M059J (cell line): ENCODE measurements at regions not wholly inside any gene's neighbourhood (a gene's known extent, or its start where the extent isn't known, plus 50 kb on each side); places are given as distances from the start of the nearest gene placed in this dataset.
A peak's percentile ranks its signal among the peaks of the same experiment; 100 is the strongest.

Experiments used
- DNase-seq: peaks from one replicate; pipeline ENCODE4 v3.0.0-alpha.2; 2012; ENCODE audit warnings: low read depth

DNA sequence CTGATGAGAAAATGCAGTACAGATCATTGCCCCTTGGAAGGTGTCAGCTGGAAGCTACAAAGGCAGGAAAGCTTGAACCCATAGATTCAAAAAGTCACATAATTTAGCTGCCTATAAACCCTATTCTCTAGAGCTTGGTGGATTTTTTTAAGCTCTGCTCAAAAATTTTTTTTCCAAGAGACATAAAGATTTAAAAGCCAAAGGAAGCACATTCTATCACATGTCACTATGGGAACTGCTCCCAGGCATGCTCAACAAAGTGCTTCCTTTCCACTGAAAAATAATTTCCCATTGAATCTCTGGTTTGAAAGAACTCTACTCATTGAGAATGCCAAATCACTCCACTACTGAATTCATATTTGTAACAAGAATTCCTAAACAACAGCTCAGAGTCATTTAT, 419.8 kb downstream of the CETN3 start:
- no peak for DNase-seq

GRCh38 chr5:89988998-89989655, 420.4 kb downstream of the CETN3 start:
- DNase-seq, result no peak

- DNase-seq, result no peak
Observed at GRCh38 chr5:89988129-89988810, 421.3 kb downstream of the CETN3 start.

GRCh38 chr5:89983216-89983615, 426.3 kb downstream of the CETN3 start:
- DNase-seq, result no peak

DNA sequence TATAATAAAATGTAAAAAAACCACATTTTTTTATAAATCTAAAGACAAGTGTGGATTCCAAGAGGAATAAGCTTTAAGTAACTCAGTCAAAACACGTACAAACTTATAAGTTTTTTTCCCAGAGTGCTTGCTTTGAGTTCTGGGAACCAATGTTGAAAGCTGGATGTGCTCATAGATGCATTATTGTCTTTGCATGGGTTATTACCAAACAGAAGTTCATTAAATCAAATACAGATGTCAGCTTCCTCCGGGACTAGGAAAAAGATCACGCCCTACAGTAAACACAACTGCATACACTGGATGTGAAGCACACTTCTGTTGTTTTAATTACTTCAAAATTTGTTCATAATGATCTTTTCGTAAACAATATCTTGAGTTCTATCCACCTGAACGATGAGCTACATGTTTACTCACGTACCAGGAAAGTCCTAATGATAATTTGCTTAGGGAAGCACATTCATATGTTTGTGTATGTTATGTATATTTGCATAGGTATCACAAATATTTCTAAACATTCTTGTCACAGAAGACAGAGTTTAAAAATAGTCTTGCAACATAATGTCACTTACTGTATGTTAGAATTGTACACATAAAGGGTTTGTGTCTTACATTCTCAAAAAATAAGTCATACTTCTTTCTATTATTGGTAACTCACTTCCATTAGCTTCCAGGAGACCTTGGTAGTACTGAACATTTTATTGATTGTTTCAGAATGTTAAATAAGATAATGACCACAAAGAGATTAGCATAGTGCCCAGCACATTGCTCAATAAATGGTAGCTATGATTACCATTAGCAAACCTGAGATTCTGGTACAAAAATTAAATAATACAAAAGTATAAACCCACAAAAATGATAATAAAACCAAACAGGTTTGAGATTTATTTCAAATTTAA, 427.4 kb downstream of the CETN3 start:
- DNase-seq, result no peak

- no peak for DNase-seq
Observed at GRCh38 chr5:89981021-89981420, 428.5 kb downstream of the CETN3 start.

DNA sequence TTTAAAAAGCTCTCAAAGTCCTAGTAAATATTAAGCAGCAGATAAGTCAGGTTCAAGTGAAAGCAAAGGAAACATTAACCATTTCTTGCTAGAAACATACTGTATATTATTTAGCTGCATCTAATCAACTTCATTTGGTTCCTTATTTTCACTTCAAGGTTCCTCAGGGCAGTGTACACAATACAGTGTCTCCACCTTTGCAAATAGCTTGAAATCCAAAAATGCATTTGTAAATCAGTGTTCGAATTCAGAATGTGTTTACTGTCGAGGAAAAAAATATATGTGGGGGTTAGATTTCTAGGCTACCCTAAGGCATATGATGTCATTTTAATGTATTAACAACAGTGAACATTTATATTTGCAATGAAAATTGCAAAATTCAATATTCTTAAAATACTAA, 436.0 kb downstream of the CETN3 start:
- DNase-seq, result no peak

DNA sequence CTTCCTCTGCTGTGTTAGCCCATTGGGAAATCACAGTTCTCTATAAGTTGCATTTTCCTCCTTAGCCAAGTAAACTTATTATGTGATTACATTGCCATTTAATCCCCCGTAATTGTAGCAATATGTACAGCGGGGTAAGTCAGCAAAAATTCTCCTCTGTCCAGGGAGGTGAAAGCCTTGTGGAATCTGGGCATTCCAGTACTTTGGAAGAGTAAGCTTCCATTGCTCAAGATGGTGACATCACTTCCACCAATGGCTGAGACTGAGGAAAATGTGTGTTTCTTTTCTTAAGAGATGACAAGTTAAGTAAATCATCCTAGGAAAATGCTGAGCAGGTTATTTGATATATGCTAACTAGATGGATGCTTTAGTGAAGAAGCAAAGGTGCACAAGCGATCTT, 436.7 kb downstream of the CETN3 start:
- no peak for DNase-seq

GRCh38 chr5:89968958-89969381, 440.6 kb downstream of the CETN3 start:
- no peak for DNase-seq

GRCh38 chr5:89967771-89968444, 441.6 kb downstream of the CETN3 start:
- peak; percentile 40 for DNase-seq

- DNase-seq, result no peak
Observed at GRCh38 chr5:89956838-89957237, 452.7 kb downstream of the CETN3 start.

GRCh38 chr5:89954916-89955315, 454.6 kb downstream of the CETN3 start:
- no peak for DNase-seq

GRCh38 chr5:89951876-89952275, 457.7 kb downstream of the CETN3 start:
- no peak for DNase-seq

GRCh38 chr5:89950234-89950633, 459.3 kb downstream of the CETN3 start:
- no peak for DNase-seq

GRCh38 chr5:89948977-89949376, 460.6 kb downstream of the CETN3 start:
- DNase-seq, result no peak

DNA sequence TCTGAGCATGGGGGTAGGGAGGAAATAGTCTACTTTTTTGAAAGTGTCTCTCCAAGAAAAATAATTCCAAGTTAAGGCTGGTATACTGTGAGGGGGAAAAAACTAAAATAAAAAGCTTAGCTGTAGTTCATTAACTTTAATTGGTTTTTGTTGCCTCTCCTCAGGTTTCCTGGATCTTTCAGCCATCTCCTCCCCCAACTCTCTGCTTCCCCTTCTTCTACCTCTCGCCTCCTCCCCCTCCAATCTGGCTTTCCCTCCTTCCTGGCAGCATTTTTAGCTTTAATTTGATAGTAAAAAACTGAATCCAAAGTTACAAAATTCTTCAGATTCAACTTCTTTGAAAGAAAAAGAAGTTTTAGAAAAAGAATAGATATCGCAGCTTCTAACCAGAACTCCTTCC, 462.6 kb downstream of the CETN3 start:
- DNase-seq, result no peak

GRCh38 chr5:89946508-89946907, 463.0 kb downstream of the CETN3 start:
- no peak for DNase-seq

DNA sequence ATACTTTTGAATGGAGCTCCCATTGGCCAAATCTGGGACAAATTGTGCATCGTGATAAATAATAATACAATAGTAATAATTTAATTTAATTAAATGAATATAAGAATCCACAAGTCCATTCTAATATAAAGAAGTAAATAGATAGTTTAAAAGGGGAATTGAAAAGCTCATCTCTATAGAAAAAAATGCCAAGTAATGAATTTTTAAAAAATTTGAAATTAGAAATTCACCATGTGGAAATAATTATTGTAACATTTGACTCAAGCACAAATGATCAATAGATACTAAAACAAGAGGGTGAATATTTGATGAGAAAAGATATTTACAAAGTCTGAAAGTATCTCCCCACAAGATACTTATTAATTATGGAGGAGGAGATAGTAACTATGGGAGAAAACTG, 467.4 kb downstream of the CETN3 start:
- DNase-seq, result no peak

DNA sequence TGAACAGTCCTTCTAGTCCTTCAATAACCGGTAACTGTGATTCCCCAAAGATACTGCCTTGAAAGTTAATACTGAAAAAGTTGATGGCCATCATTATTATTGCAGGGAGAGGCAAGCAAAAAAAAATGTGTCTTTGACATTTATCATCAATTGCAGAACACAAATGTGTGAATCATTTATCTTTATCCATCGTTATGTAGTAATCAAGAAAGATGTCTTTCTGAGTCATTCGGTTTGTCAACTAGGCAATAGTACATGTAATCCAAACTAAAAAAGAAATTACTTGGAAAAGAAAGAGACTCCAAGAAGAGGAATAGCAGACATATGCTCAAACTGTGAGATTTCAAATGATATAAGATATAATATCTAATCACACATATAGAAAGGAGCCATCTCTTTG, 473.0 kb downstream of the CETN3 start:
- DNase-seq, result no peak

DNA sequence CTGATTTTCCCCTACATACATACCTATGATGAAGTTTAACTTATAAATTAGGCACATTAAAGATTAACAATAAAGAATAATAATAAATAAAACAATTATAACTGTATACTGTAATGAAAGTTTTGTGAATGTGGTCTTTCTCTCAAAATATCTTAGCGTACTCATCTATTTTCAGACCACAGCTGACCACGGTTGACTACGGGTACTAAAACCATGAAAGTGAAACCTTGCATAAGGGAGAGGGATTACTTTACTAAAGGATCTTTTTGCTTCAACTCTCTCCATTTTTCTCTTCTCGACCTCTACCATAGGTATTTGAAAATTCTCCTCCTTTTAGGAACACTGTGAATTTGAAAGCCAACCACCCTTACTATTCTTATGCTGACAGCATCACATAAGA, 475.5 kb downstream of the CETN3 start:
- DNase-seq, result no peak

DNA sequence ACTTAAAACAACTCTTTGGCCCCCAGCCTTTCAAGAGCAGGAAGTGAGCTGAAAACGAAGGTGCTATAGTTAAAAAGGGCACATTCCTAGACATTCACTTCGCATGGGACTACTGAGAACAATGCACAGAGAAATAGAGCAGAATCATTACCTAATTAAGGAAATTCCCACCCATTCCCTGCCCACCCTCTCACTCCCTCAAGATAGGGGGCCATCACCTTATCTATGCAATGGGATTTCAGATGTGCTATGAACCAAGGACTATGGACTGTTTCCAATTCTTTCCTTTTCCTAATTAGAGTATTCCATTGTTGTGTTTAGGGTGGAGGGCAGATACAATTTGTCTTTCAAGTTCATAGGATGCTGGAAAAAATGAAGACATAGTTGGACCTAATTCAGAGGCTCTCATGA, 476.8 kb downstream of the CETN3 start:
- DNase-seq, result no peak
